Gastroesophageal sphincter (tissue), 4 donors: ENCODE measurements at regions not wholly inside any gene's neighbourhood (a gene's known extent, or its start where the extent isn't known, plus 50 kb on each side); places are given as distances from the start of the nearest gene placed in this dataset.

Source experiments
- ATAC-seq: fragments of 150-250 bp; one replicate; pipeline ENCODE4 v1.9.1; 2016; ENCODE audit warnings: mild to moderate bottlenecking, moderate library complexity
- H3K27ac ChIP-seq, 4 donors: fragments of 200-600 bp; sonication (generic) in 3 of 4; 1 replicate in 3 of 4; 2 replicates in 1 of 4; pipeline ENCODE4 v1.5.1; 2016 to 2019
- H3K27me3 ChIP-seq: fragments of 200-600 bp; sonication (generic); one replicate; pipeline ENCODE4 v1.5.1; 2019
- H3K36me3 ChIP-seq, 2 donors: fragments of 200-600 bp; sonication (generic); one replicate each; pipeline ENCODE4 v1.5.1; 2019; ENCODE audit warnings: control low read depth in 1 of 2
- H3K4me1 ChIP-seq, 3 donors: fragments of 200-600 bp; sonication (generic); 1 replicate in 2 of 3; 2 replicates in 1 of 3; pipeline ENCODE4 v1.5.1; 2016 to 2019; ENCODE audit warnings: control low read depth in 2 of 3
- H3K4me3 ChIP-seq, 2 donors: fragments of 200-600 bp; sonication (generic); one replicate each; pipeline ENCODE4 v1.5.1; 2019; ENCODE audit warnings: mild to moderate bottlenecking in 1 of 2, moderate library complexity in 1 of 2
- H3K9me3 ChIP-seq, 3 donors: fragments of 200-600 bp; sonication (generic); one replicate each; pipeline ENCODE4 v1.5.1; 2017 to 2019; ENCODE audit warnings: control low read depth in 2 of 3
- CTCF ChIP-seq, 4 experiments: fragments of 200-600 bp in 2 of 4; fragments of 450-650 bp in 2 of 4; sonication (generic) in 1 of 4; IDR thresholded peaks; one replicate each; pipeline ENCODE4 v1.5.1; 2017 to 2019; ENCODE audit warnings: antibody characterized with exemption in 4 of 4, mild to moderate bottlenecking in 2 of 4, moderate library complexity in 2 of 4
- EP300 ChIP-seq: sonication (generic); formaldehyde crosslinking; IDR thresholded peaks from one replicate; pipeline ENCODE4 v1.6.1; 2017; ENCODE audit warnings: antibody characterized with exemption, mild to moderate bottlenecking
- POLR2A ChIP-seq, 2 donors: fragments of 450-650 bp; IDR thresholded peaks; one replicate each; pipeline ENCODE4 v1.6.1; 2017; ENCODE audit warnings: antibody characterized with exemption in 2 of 2, mild to moderate bottlenecking in 2 of 2, moderate library complexity in 1 of 2
- POLR2AphosphoS5 ChIP-seq: sonication (generic); formaldehyde crosslinking; IDR thresholded peaks from one replicate; pipeline ENCODE4 v1.6.1; 2017; ENCODE audit warnings: antibody characterized with exemption
- WGBS, 2 donors: methylation state at CpG; one replicate each; pipeline ENCODE4 v1.1.5; 2018; ENCODE audit warnings: low coverage in 1 of 2; 5-methylcytosine and 5-hydroxymethylcytosine counted together

- no peak overlapping the region for H3K4me3 ChIP-seq
- no peaks in the 10 kb centered on the region for H3K36me3 ChIP-seq
- H3K27me3 ChIP-seq: no peaks in the 10 kb centered on the region
- H3K27ac ChIP-seq: peak overlapping the region in 2 of 4 donors; percentile 56 to 76
- WGBS, 2 donors: 42 to 63% methylated on average over 3 to 4 of the region's 4 CpGs
- no peaks in the 10 kb centered on the region for H3K9me3 ChIP-seq
- H3K4me1 ChIP-seq: peaks cover 0 to 24% (median 7%) of the 10 kb centered on the region in 3 donors
- peak; percentile 36 for ATAC-seq
- TF ChIP-seq CTCF (IDR thresholded peaks at IDR 0.05) (no peak), POLR2AphosphoS5 (no peak), POLR2A (IDR thresholded peaks at IDR 0.05) (no peak), EP300 (no peak)
These were observed 594.1 kb upstream of the BRINP1 start for GRCh38 chr9:119963258-119963797.

- Histone ChIP-seq H3K36me3 (no peaks in the 10 kb centered on the region), H3K9me3 (no peaks in the 10 kb centered on the region), H3K4me3 (no peak overlapping the region), H3K27ac (no peak overlapping the region), H3K4me1 (peaks cover 0 to 24% (median 7%) of the 10 kb centered on the region in 3 donors), H3K27me3 (no peaks in the 10 kb centered on the region)
- TF ChIP-seq POLR2A (IDR thresholded peaks at IDR 0.05): no peak
- peak in 2 of 4 experiments; percentile 26 to 62 for TF ChIP-seq CTCF (IDR thresholded peaks at IDR 0.05)
- 35 to 40% methylated on average over 12 to 18 of the region's 19 CpGs for WGBS, 2 donors
- no peak for ATAC-seq
These were observed 592.7 kb upstream of the BRINP1 start for GRCh38 chr9:119961774-119962424.

- H3K27me3 ChIP-seq: no peaks in the 10 kb centered on the region
- no peak for TF ChIP-seq POLR2A (IDR thresholded peaks at IDR 0.05)
- TF ChIP-seq POLR2AphosphoS5: peak; percentile 10
- H3K27ac ChIP-seq: no peak overlapping the region
- H3K9me3 ChIP-seq: no peaks in the 10 kb centered on the region
- peaks cover 0 to 37% (median 14%) of the 10 kb centered on the region in 3 donors for H3K4me1 ChIP-seq
- whole genome bisulfite sequencing, 2 donors: 33 to 62% methylated on average over 6 of the region's 6 CpGs
- ATAC-seq: no peak
- no peaks in the 10 kb centered on the region for H3K36me3 ChIP-seq
- no peak overlapping the region for H3K4me3 ChIP-seq
These were observed 590.8 kb upstream of the BRINP1 start for GRCh38 chr9:119959846-119960545.

GRCh38 chr9:119956111-119956510, 586.9 kb upstream of the BRINP1 start:
- Histone ChIP-seq H3K9me3 (no peaks in the 10 kb centered on the region), H3K36me3 (no peaks in the 10 kb centered on the region), H3K4me3 (no peak overlapping the region), H3K4me1 (peaks cover 0 to 32% (median 7%) of the 10 kb centered on the region in 3 donors), H3K27me3 (no peaks in the 10 kb centered on the region), H3K27ac (no peak overlapping the region)
- no peak for TF ChIP-seq POLR2A (IDR thresholded peaks at IDR 0.05)
- TF ChIP-seq EP300: no peak
- no peak for TF ChIP-seq CTCF (IDR thresholded peaks at IDR 0.05)
- TF ChIP-seq POLR2AphosphoS5: no peak
- ATAC-seq: no peak
- WGBS, 2 donors: 20 to 51% methylated on average over 1 to 2 of the region's 2 CpGs

GRCh38 chr9:119955276-119955675, 586.0 kb upstream of the BRINP1 start:
- no peak overlapping the region for H3K4me3 ChIP-seq
- TF ChIP-seq CTCF (IDR thresholded peaks at IDR 0.05) (no peak), EP300 (no peak), POLR2AphosphoS5 (no peak), POLR2A (IDR thresholded peaks at IDR 0.05) (no peak)
- 43 to 51% methylated on average over 3 of the region's 3 CpGs for WGBS, 2 donors
- ATAC-seq: no peak
- peaks cover 0 to 37% (median 11%) of the 10 kb centered on the region in 3 donors for H3K4me1 ChIP-seq
- H3K36me3 ChIP-seq: no peaks in the 10 kb centered on the region
- no peaks in the 10 kb centered on the region for H3K9me3 ChIP-seq
- no peaks in the 10 kb centered on the region for H3K27me3 ChIP-seq
- no peak overlapping the region for H3K27ac ChIP-seq
